ENCODE measurements at regions not wholly inside any gene's neighbourhood (a gene's known extent, or its start where the extent isn't known, plus 50 kb on each side); places are given as distances from the start of the nearest gene placed in this dataset.

GRCh38 chr6:76403064-76403463, 330.6 kb upstream of the IMPG1 start:
- no peaks in the 10 kb centered on the region for H3K79me2 ChIP-seq (ENCODE audit: insufficient read depth, low read length)
- H4K20me1 ChIP-seq (ENCODE audit: insufficient read depth, low read length), result no peaks in the 10 kb centered on the region
- no peak overlapping the region for H3K9ac ChIP-seq (ENCODE audit: insufficient read depth, low read depth, low read length)
- no peak for ATAC-seq
- TF ChIP-seq MAFK (conservative IDR thresholded peaks at IDR 0.05 in 1 of 2, IDR thresholded peaks at IDR 0.05 in 1 of 2; ENCODE audit: low read length in 2 of 2), result peak; percentile 70 to 94; a peak in 3 of 4 replicates
- TF ChIP-seq ZBTB20 (CRISPR knock-in tag; IDR thresholded peaks at IDR 0.05; ENCODE audit: borderline replicate concordance, low read depth), result no peak
- TF ChIP-seq ZNF282 (IDR thresholded peaks at IDR 0.05; ENCODE audit: partially characterized antibody), result no peak
- TF ChIP-seq PATZ1 (CRISPR knock-in tag; IDR thresholded peaks at IDR 0.05), result no peak
- no peak for TF ChIP-seq ZNF432 (CRISPR knock-in tag; IDR thresholded peaks at IDR 0.05; ENCODE audit: borderline replicate concordance)
- TF ChIP-seq MAFF (IDR thresholded peaks at IDR 0.05; ENCODE audit: low read depth, low read length), result peak; percentile 87
- H3K27me3 ChIP-seq (ENCODE audit: control insufficient read depth in 1 of 2, insufficient read depth in 2 of 2, low read length in 2 of 2), result no peaks in the 10 kb centered on the region
- no peak for DNase-seq (ENCODE audit: low spot score)
- in situ Hi-C loops (cut with HindIII; ENCODE audit: extremely low pct_ligation_motif_present, low pct_unique_long_range_greater_than_20kb), result no loop called here
- no peak overlapping the region for H3K27ac ChIP-seq (ENCODE audit: extremely low read length, insufficient read depth, low read length)
- no peaks in the 10 kb centered on the region for H3K36me3 ChIP-seq (replicated peaks in 1 of 2; ENCODE audit: control insufficient read depth in 1 of 2, insufficient read depth in 2 of 2, low read length in 2 of 2)
- BruUV-seq (replicated peaks), result no TSS peak
- CTCF ChIA-PET (ENCODE audit: low intra/inter-chr PET ratio, low total read pairs), result no interaction called here
- intact Hi-C loops (cut with micrococcal nuclease; ENCODE audit: unreplicated experiment), result no loop called here
- H3K9me3 ChIP-seq (ENCODE audit: low read length), result no peaks in the 10 kb centered on the region; the same call in 1 of the 2 replicates
- no peak overlapping the region for H2AFZ ChIP-seq (ENCODE audit: low read length)
- POLR2A ChIA-PET, result no interaction called here
- H3K4me1 ChIP-seq (ENCODE audit: insufficient read depth, low read length), result no peaks in the 10 kb centered on the region
- no peak overlapping the region for H3K4me3 ChIP-seq (replicated peaks in 1 of 3; ENCODE audit: insufficient read depth in 1 of 3, low read depth in 2 of 3, low read length in 3 of 3)
- FAIRE-seq, result no peak
- no peak overlapping the region for H3K4me2 ChIP-seq (ENCODE audit: low read depth, low read length)

- no peak for TF ChIP-seq SMC3 (IDR thresholded peaks at IDR 0.05; ENCODE audit: low read length)
- no peak for TF ChIP-seq ZNF3 (CRISPR knock-in tag; IDR thresholded peaks at IDR 0.05)
- no peak for TF ChIP-seq PRPF4 (IDR thresholded peaks at IDR 0.05; ENCODE audit: low read depth, low read length, poor library complexity, severe bottlenecking)
- TF ChIP-seq HNF4G (IDR thresholded peaks at IDR 0.05; ENCODE audit: borderline replicate concordance, low read depth, low read length), result no peak
- TF ChIP-seq HNF4G (CRISPR knock-in tag; IDR thresholded peaks at IDR 0.05; ENCODE audit: borderline replicate concordance, low read depth), result no peak
- no peak for TF ChIP-seq CHD2 (IDR thresholded peaks at IDR 0.05; ENCODE audit: low read depth, low read length)
- Histone ChIP-seq H3K9ac (ENCODE audit: insufficient read depth, low read depth, low read length) (no peak overlapping the region), H3K4me2 (ENCODE audit: low read depth, low read length) (no peak overlapping the region), H3K36me3 (replicated peaks in 1 of 2; ENCODE audit: control insufficient read depth in 1 of 2, insufficient read depth in 2 of 2, low read length in 2 of 2) (no peaks in the 10 kb centered on the region), H3K27me3 (ENCODE audit: control insufficient read depth in 1 of 2, insufficient read depth in 2 of 2, low read length in 2 of 2) (no peaks in the 10 kb centered on the region), H3K4me3 (replicated peaks in 1 of 3; ENCODE audit: insufficient read depth in 1 of 3, low read depth in 2 of 3, low read length in 3 of 3) (no peak overlapping the region), H3K9me3 (ENCODE audit: low read length) (no peaks in the 10 kb centered on the region), H2AFZ (ENCODE audit: low read length) (no peak overlapping the region), H3K79me2 (ENCODE audit: insufficient read depth, low read length) (no peaks in the 10 kb centered on the region), H4K20me1 (ENCODE audit: insufficient read depth, low read length) (no peaks in the 10 kb centered on the region), H3K4me1 (ENCODE audit: insufficient read depth, low read length) (no peaks in the 10 kb centered on the region), H3K27ac (ENCODE audit: extremely low read length, insufficient read depth, low read length) (no peak overlapping the region)
- DNase-seq (ENCODE audit: low spot score) (no peak), ATAC-seq (no peak), FAIRE-seq (no peak)
- CTCF ChIA-PET (ENCODE audit: low intra/inter-chr PET ratio, low total read pairs), result no interaction called here
- WGBS (ENCODE audit: low lambda C conversion rate), result 0% methylated on average over 1 of the region's 1 CpG
- intact Hi-C loops (cut with micrococcal nuclease; ENCODE audit: unreplicated experiment) (no loop called here), in situ Hi-C loops (cut with HindIII; ENCODE audit: extremely low pct_ligation_motif_present, low pct_unique_long_range_greater_than_20kb) (no loop called here)
- POLR2A ChIA-PET, result no interaction called here
- no TSS peak for BruUV-seq (replicated peaks)
These were observed 325.5 kb upstream of the IMPG1 start for GRCh38 chr6:76397966-76398365.

Measured in HepG2 (cell line).